ENCODE measurements at regions not wholly inside any gene's neighbourhood (a gene's known extent, or its start where the extent isn't known, plus 50 kb on each side); places are given as distances from the start of the nearest gene placed in this dataset.

- no peak for TF ChIP-seq EP300 (IDR thresholded peaks at IDR 0.05)
- TF ChIP-seq CTCF (IDR thresholded peaks at IDR 0.05), result no peak
- no peak for TF ChIP-seq POLR2AphosphoS5 (IDR thresholded peaks at IDR 0.05)
- TF ChIP-seq POLR2A (IDR thresholded peaks at IDR 0.05), result no peak
Measured at GRCh38 chr3:72423643-72424042, 424.6 kb downstream of the SHQ1 start.

Measured in gastroesophageal sphincter (tissue), 3 donors.